ENCODE measurements at regions not wholly inside any gene's neighbourhood (a gene's known extent, or its start where the extent isn't known, plus 50 kb on each side); places are given as distances from the start of the nearest gene placed in this dataset.

DNA sequence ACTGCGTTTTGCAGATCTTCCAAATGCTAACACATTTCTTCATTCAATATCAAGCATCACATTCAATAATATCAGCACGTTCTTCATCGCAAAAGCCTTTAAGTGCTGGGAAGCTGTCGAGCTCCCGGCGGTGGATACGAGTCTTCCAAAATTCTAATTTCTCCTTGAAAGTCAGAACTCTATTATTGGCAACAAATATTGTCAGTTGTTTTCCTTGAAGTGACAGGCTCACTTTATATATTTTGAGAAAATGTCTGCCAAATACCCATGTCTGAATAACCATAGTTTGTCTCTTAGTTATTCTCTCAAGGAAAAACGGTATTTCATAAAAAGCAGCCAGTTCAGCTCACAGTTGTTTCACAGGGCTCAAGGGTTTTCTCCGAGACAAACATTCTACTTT, 226.2 kb upstream of the C1orf174 start:
- no peak overlapping the region for H3K4me3 ChIP-seq
- TF ChIP-seq, protein P1, sequence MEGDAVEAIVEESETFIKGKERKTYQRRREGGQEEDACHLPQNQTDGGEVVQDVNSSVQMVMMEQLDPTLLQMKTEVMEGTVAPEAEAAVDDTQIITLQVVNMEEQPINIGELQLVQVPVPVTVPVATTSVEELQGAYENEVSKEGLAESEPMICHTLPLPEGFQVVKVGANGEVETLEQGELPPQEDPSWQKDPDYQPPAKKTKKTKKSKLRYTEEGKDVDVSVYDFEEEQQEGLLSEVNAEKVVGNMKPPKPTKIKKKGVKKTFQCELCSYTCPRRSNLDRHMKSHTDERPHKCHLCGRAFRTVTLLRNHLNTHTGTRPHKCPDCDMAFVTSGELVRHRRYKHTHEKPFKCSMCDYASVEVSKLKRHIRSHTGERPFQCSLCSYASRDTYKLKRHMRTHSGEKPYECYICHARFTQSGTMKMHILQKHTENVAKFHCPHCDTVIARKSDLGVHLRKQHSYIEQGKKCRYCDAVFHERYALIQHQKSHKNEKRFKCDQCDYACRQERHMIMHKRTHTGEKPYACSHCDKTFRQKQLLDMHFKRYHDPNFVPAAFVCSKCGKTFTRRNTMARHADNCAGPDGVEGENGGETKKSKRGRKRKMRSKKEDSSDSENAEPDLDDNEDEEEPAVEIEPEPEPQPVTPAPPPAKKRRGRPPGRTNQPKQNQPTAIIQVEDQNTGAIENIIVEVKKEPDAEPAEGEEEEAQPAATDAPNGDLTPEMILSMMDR (IDR thresholded peaks at IDR 0.05): no peak
- no peaks in the 10 kb centered on the region for H3K27me3 ChIP-seq (ENCODE audit: low read depth)
- DNase-seq (no peak), ATAC-seq (no peak)
- H3K9me3 ChIP-seq: no peaks in the 10 kb centered on the region
- no peaks in the 10 kb centered on the region for H3K36me3 ChIP-seq
- intact Hi-C loops (cut with DNase I): no loop called here
- H3K4me1 ChIP-seq: no peaks in the 10 kb centered on the region
- H3K27ac ChIP-seq: no peak overlapping the region

- H3K27ac ChIP-seq: no peak overlapping the region
- no peaks in the 10 kb centered on the region for H3K27me3 ChIP-seq (ENCODE audit: low read depth)
- DNase-seq (no peak), ATAC-seq (no peak)
- intact Hi-C loops (cut with DNase I): no loop called here
- no peaks in the 10 kb centered on the region for H3K4me1 ChIP-seq
- H3K4me3 ChIP-seq: no peak overlapping the region
- H3K36me3 ChIP-seq: no peaks in the 10 kb centered on the region
- TF ChIP-seq, protein P1 (IDR thresholded peaks at IDR 0.05): no peak
- no peaks in the 10 kb centered on the region for H3K9me3 ChIP-seq
Observed at GRCh38 chr1:4126731-4127591, 226.9 kb upstream of the C1orf174 start.

- ATAC-seq: no peak
- TF ChIP-seq, protein P1 (IDR thresholded peaks at IDR 0.05): no peak
- no peak overlapping the region for H3K4me3 ChIP-seq
- no peaks in the 10 kb centered on the region for H3K9me3 ChIP-seq
- intact Hi-C loops (cut with DNase I): no loop called here
- no peaks in the 10 kb centered on the region for H3K27me3 ChIP-seq (ENCODE audit: low read depth)
- no peaks in the 10 kb centered on the region for H3K4me1 ChIP-seq
- no peak for DNase-seq
- H3K36me3 ChIP-seq: no peaks in the 10 kb centered on the region
- H3K27ac ChIP-seq: no peak overlapping the region
Observed at GRCh38 chr1:4127592-4128140, 227.6 kb upstream of the C1orf174 start.

- no peak for DNase-seq
Observed at GRCh38 chr1:4128616-4129015, 228.5 kb upstream of the C1orf174 start.

DNA sequence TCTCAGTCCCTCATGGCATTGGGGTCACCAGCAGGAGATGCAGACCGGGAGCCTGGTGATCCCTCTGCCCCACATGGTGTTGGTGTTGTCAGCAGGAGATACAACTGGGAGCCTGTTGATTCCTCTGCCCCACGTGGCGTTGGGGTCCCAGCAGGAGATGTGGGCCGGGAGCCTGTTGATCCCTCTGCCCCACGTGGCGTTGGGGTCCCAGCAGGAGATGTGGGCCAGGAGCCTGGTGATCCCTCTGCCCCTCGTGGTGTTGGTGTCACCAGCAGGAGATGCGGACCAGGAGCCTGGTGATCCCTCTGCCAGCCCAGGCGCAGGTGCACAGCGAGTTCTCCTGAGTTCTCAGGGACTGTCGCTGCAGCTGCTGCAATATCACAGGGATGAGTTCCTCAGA, 229.6 kb upstream of the C1orf174 start:
- TF ChIP-seq, protein P1 (IDR thresholded peaks at IDR 0.05): no peak
- Histone ChIP-seq H3K4me1 (no peaks in the 10 kb centered on the region), H3K9me3 (no peaks in the 10 kb centered on the region), H3K36me3 (no peaks in the 10 kb centered on the region), H3K4me3 (no peak overlapping the region), H3K27ac (no peak overlapping the region), H3K27me3 (ENCODE audit: low read depth) (peaks cover 7% of the 10 kb centered on the region)
- intact Hi-C loops (cut with DNase I): no loop called here
- ATAC-seq: no peak
- no peak for DNase-seq

More at GRCh38 chr1:4128616-4129015, 228.5 kb upstream of the C1orf174 start:
- TF ChIP-seq, protein P1 (IDR thresholded peaks at IDR 0.05): no peak
- peaks cover 3% of the 10 kb centered on the region for H3K27me3 ChIP-seq (ENCODE audit: low read depth)
- no peaks in the 10 kb centered on the region for H3K36me3 ChIP-seq
- ATAC-seq: no peak
- no peaks in the 10 kb centered on the region for H3K9me3 ChIP-seq
- no peaks in the 10 kb centered on the region for H3K4me1 ChIP-seq
- no peak overlapping the region for H3K4me3 ChIP-seq
- intact Hi-C loops (cut with DNase I): no loop called here
- H3K27ac ChIP-seq: no peak overlapping the region

Measured in lower lobe of right lung (tissue), 2 donors.